Sigmoid colon (tissue), 6 donors: ENCODE measurements at regions not wholly inside any gene's neighbourhood (a gene's known extent, or its start where the extent isn't known, plus 50 kb on each side); places are given as distances from the start of the nearest gene placed in this dataset.

ENCODE experiments used
- DNase-seq: peaks from one replicate; pipeline ENCODE4 v3.0.0-alpha.2; 2019
- H3K27ac ChIP-seq, 4 donors: fragments of 200-600 bp; sonication (generic); one replicate each; pipeline ENCODE4 v1.5.1; 2016 to 2019; ENCODE audit warnings: mild to moderate bottlenecking in 1 of 4
- H3K27me3 ChIP-seq, 3 donors: fragments of 200-600 bp; sonication (generic); one replicate each; pipeline ENCODE4 v1.5.1; 2019; ENCODE audit warnings: mild to moderate bottlenecking in 1 of 3
- H3K36me3 ChIP-seq, 4 donors: fragments of 200-600 bp; sonication (generic); one replicate each; pipeline ENCODE4 v1.5.1; 2016 to 2019
- H3K4me1 ChIP-seq, 4 donors: fragments of 200-600 bp; sonication (generic); one replicate each; pipeline ENCODE4 v1.5.1; 2017 to 2019
- H3K4me3 ChIP-seq, 4 donors: fragments of 200-600 bp; sonication (generic); one replicate each; pipeline ENCODE4 v1.5.1; 2017 to 2019; ENCODE audit warnings: mild to moderate bottlenecking in 2 of 4, moderate library complexity in 1 of 4
- H3K9me3 ChIP-seq, 4 donors: fragments of 200-600 bp in 3 of 4; sonication (generic) in 3 of 4; one replicate each; pipeline versions ENCODE4 v1.5.1 to v1.6.1; 2013 to 2019
- EP300 ChIP-seq, 4 donors: sonication (generic); formaldehyde crosslinking; IDR thresholded peaks; one replicate each; pipeline ENCODE4 v1.6.1; 2017; ENCODE audit warnings: antibody characterized with exemption in 4 of 4
- POLR2A ChIP-seq, 2 donors: fragments of 450-650 bp; IDR thresholded peaks; one replicate each; pipeline ENCODE4 v1.6.1; 2016; ENCODE audit warnings: antibody characterized with exemption in 2 of 2, mild to moderate bottlenecking in 2 of 2, moderate library complexity in 2 of 2
- POLR2AphosphoS5 ChIP-seq, 4 donors: sonication (generic); formaldehyde crosslinking; IDR thresholded peaks; one replicate each; pipeline ENCODE4 v1.6.1; 2017; ENCODE audit warnings: antibody characterized with exemption in 4 of 4
- WGBS, 2 donors: extraction: QIAGEN DNeasy Blood & Tissue Kit; methylation state at CpG; one replicate each; pipeline ENCODE4 v1.1.7; 2013; 5-methylcytosine and 5-hydroxymethylcytosine counted together
- intact Hi-C: fragments of 100-400 bp; cut with DNase I; formaldehyde crosslinking; loops from one replicate; pipeline ENCODE4 v1.15.1; 2023
- TF ChIP-seq, protein P1 (sequence below), 4 experiments: fragments of 450-650 bp in 3 of 4; fragments of 200-600 bp in 1 of 4; IDR thresholded peaks; one replicate each; pipeline ENCODE4 v1.5.1; 2016 to 2019; ENCODE audit warnings: antibody characterized with exemption in 4 of 4, mild to moderate bottlenecking in 3 of 4, moderate library complexity in 2 of 4
- donor health status: healthy with polysubstance abuse.
- donor health status: healthy.

DNA sequence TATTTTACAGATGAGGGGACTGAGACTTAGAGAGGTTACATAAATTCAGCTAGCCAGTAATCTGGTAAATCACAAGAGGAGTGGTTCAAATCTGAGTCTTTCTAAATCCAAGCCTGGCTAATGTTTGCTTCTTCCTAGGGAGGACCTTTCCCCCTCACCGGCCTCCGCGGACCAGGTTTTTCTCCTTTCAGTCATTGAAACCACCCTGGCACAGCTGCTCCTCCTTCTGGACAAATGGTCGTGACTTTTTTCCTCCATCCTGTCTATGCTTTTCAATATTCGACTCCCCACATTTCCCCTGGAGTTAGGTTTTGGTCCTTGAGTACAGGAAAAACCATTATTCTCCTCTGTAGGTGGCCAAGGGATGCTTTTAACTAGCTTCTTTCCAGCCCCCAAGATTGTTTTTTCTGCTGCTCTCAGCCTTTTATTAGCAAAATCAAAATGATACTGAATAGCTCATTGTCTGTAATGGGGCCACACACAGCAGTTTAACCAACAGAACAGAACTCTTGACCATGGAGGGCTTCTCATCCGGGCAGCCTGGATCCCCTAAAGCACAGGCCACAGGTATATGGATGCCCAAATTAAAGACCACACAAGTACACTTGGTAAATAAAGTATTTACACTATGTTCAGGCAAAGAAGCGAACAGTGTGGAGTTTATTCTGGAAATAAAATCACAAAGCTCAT is 85.9 kb upstream of the KLHL25 start:
- 59 to 78% methylated on average over 7 of the region's 7 CpGs for WGBS, 2 donors
- H3K27me3 ChIP-seq, result no peaks in the 10 kb centered on the region
- intact Hi-C loops, result no loop called here

DNA sequence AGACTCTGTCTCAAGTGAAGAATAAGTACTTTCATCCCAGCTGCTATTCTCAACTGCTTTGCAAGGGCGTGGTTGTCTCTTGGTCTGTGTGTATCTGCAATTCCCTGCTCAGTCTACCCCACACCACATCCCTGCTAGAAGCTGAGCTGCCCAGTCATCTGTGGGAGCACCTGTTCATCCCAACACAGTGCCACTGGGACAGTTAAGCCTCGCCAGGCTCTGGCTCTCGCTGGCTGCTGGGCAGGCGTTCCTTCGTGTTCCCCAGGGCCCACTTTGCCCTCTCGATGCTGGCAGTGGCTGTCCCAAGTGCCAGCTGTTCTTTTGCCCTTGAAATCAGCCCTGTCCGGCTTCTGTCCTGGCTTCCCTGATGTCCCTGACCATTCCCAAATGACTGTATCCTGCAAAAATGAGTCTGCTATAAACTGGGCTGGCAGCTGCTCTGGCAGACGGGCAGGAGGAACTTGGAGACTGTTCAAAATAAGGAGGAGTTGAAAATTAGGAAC is 91.6 kb upstream of the KLHL25 start:
- Histone ChIP-seq H3K27me3 (peaks cover 0 to 4% (median 0%) of the 10 kb centered on the region in 3 donors), H3K27ac (no peak overlapping the region), H3K9me3 (no peaks in the 10 kb centered on the region), H3K4me3 (no peak overlapping the region), H3K36me3 (no peaks in the 10 kb centered on the region), H3K4me1 (no peaks in the 10 kb centered on the region)
- no peak for TF ChIP-seq EP300 (IDR thresholded peaks at IDR 0.05)
- TF ChIP-seq, protein P1, sequence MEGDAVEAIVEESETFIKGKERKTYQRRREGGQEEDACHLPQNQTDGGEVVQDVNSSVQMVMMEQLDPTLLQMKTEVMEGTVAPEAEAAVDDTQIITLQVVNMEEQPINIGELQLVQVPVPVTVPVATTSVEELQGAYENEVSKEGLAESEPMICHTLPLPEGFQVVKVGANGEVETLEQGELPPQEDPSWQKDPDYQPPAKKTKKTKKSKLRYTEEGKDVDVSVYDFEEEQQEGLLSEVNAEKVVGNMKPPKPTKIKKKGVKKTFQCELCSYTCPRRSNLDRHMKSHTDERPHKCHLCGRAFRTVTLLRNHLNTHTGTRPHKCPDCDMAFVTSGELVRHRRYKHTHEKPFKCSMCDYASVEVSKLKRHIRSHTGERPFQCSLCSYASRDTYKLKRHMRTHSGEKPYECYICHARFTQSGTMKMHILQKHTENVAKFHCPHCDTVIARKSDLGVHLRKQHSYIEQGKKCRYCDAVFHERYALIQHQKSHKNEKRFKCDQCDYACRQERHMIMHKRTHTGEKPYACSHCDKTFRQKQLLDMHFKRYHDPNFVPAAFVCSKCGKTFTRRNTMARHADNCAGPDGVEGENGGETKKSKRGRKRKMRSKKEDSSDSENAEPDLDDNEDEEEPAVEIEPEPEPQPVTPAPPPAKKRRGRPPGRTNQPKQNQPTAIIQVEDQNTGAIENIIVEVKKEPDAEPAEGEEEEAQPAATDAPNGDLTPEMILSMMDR (IDR thresholded peaks at IDR 0.05), result no peak
- no peak for TF ChIP-seq POLR2A (IDR thresholded peaks at IDR 0.05)
- no peak for TF ChIP-seq POLR2AphosphoS5 (IDR thresholded peaks at IDR 0.05)
- intact Hi-C loops, result no loop called here
- DNase-seq, result no peak
- 34 to 70% methylated on average over 8 of the region's 8 CpGs for WGBS, 2 donors

More for the DNA sequence above, 85.9 kb upstream of the KLHL25 start:
- Histone ChIP-seq H3K36me3 (no peaks in the 10 kb centered on the region), H3K4me3 (no peak overlapping the region), H3K4me1 (no peaks in the 10 kb centered on the region), H3K27ac (no peak overlapping the region), H3K9me3 (no peaks in the 10 kb centered on the region)
- no peak for DNase-seq
- TF ChIP-seq EP300 (IDR thresholded peaks at IDR 0.05), result no peak
- TF ChIP-seq, protein P1 (IDR thresholded peaks at IDR 0.05), result no peak
- TF ChIP-seq POLR2AphosphoS5 (IDR thresholded peaks at IDR 0.05), result no peak

DNA sequence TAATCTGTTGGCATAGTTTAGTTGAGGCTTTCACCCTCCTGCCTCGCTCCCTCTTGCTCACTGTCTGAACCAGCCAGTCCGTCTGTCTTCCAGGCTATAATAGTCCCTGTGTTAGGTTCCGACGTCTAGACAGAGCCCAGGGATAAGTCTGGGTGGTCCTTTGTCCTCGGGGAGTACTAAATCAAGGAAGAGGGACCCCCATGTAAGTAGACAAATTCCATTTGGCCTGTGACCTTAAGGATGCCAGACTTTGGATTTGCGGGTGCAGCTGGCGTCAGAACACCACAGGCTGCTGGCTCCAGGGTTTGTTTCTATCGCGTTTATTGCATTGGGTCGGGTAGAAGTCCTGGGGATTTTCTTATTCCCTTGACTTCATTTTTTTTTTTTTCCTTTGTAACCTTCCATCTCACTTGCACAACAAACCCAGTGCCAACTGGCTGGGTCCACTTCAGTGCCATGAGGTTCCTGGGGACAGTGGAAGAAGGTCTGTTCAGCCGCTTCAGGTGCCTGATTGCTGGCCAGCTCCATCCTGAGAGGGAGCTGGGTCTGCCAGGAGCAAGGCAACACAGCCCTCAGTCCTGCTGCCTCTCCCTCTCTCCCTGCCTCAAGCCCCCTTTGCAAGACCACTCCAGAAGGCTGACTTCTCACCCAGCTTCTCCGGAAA is 95.4 kb upstream of the KLHL25 start:
- no peaks in the 10 kb centered on the region for H3K36me3 ChIP-seq
- no peaks in the 10 kb centered on the region for H3K9me3 ChIP-seq
- WGBS, 2 donors, result 74 to 85% methylated on average over 12 of the region's 12 CpGs
- H3K27me3 ChIP-seq, result peaks cover 0 to 21% (median 0%) of the 10 kb centered on the region in 3 donors
- no peak for DNase-seq
- no peaks in the 10 kb centered on the region for H3K4me1 ChIP-seq
- TF ChIP-seq, protein P1 (IDR thresholded peaks at IDR 0.05), result no peak
- no peak for TF ChIP-seq POLR2A (IDR thresholded peaks at IDR 0.05)
- no peak for TF ChIP-seq EP300 (IDR thresholded peaks at IDR 0.05)
- TF ChIP-seq POLR2AphosphoS5 (IDR thresholded peaks at IDR 0.05), result no peak
- H3K4me3 ChIP-seq, result no peak overlapping the region
- intact Hi-C loops, result no loop called here
- H3K27ac ChIP-seq, result no peak overlapping the region

DNA sequence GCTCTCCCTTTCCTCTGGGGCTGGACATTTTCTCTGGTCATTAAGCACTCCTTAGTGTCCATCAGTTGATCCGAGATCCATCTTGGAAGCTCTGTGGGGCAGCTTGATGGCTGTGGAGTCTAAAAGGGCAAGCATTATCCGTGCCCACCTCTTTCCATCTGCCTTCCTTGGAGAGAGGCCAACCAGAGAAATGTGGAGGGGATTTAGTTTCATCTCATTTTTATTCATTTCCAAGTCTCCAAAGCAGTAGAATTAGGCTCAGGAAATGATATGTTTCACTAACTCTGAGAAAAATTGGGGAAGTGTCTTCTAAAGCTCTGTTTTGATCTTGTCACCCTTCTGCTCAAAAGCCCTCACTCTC is 95.9 kb upstream of the KLHL25 start:
- Histone ChIP-seq H3K36me3 (no peaks in the 10 kb centered on the region), H3K4me3 (no peak overlapping the region), H3K27me3 (peaks cover 0 to 24% (median 2%) of the 10 kb centered on the region in 3 donors), H3K27ac (no peak overlapping the region), H3K9me3 (no peaks in the 10 kb centered on the region), H3K4me1 (no peaks in the 10 kb centered on the region)
- no peak for TF ChIP-seq POLR2AphosphoS5 (IDR thresholded peaks at IDR 0.05)
- intact Hi-C loops, result no loop called here
- DNase-seq, result no peak
- WGBS, 2 donors, result 75 to 78% methylated on average over 2 of the region's 2 CpGs

DNA sequence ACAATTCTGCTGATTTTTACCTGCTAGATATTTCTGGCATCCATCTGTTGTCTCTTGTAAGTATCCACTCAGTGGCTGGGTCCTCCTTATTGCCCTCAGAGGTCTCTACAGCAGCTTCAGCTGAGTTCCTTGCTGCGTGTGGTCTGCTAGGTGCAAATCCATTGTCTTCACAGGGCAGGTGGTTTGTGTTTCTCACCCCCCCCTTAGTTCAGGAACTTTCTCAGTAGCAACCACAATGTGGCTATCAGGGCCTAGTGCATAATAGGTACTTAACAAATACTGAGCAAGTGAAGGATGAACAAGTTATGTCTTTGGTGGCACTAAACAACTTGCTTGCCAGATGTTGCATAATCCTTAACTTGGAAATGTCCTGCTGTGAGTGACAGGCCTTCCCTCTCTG is 96.7 kb upstream of the KLHL25 start:
- no peak for TF ChIP-seq EP300 (IDR thresholded peaks at IDR 0.05)
- TF ChIP-seq, protein P1 (IDR thresholded peaks at IDR 0.05), result no peak
- WGBS, 2 donors, result 90 to 91% methylated on average over 1 of the region's 1 CpG
- Histone ChIP-seq H3K4me3 (no peak overlapping the region), H3K27ac (no peak overlapping the region), H3K27me3 (peaks cover 0 to 25% (median 5%) of the 10 kb centered on the region in 3 donors), H3K36me3 (no peaks in the 10 kb centered on the region), H3K9me3 (no peaks in the 10 kb centered on the region), H3K4me1 (no peaks in the 10 kb centered on the region)
- intact Hi-C loops, result no loop called here
- DNase-seq, result no peak
